Right lobe of liver (tissue), 4 donors: ENCODE measurements at regions not wholly inside any gene's neighbourhood (a gene's known extent, or its start where the extent isn't known, plus 50 kb on each side); places are given as distances from the start of the nearest gene placed in this dataset.

Experiments used
- CTCF ChIP-seq, 4 donors: fragments of 200-600 bp in 3 of 4; fragments of 450-650 bp in 1 of 4; IDR thresholded peaks; one replicate each; pipeline versions ENCODE4 v1.5.1 to v1.8.0; 2016 to 2022; ENCODE audit warnings: antibody characterized with exemption in 4 of 4, mild to moderate bottlenecking in 2 of 4
- POLR2A ChIP-seq: fragments of 450-650 bp; IDR thresholded peaks from one replicate; pipeline ENCODE4 v1.6.1; 2017; ENCODE audit warnings: antibody characterized with exemption, mild to moderate bottlenecking
- donor health status: DM: no; HTN: no; CAD: no.
- donor health status: DM: no; HTN: no; CAD: no.
- donor health status: DM: no; HTN: yes; CAD: no.

DNA sequence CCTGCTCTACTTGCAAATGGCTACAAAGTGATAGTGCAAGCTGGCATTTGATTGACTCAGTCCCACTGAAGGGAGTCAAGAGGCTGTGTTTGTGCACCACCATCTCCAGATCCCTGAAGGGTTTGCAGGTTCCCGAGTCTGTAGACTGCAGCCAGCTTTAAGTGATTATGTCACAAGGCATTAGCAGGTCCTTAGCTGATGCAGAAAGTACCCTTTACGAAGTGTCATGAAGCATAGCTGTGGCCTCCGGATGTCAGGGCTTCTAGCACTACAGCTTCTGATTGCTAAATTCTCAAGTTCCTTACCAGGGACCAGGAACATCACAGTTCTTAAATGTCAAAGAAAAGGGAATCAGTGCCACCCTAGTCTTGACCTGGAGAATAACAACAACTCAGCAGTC lies 311.3 kb upstream of the TRPC7 start:
- no peak for TF ChIP-seq CTCF (IDR thresholded peaks at IDR 0.05)
- no peak for TF ChIP-seq POLR2A
